Keratinocyte (primary cell): ENCODE measurements at regions not wholly inside any gene's neighbourhood (a gene's known extent, or its start where the extent isn't known, plus 50 kb on each side); places are given as distances from the start of the nearest gene placed in this dataset.

Experiments used
- DNase-seq: peaks from one replicate; pipeline ENCODE4 v3.0.0-alpha.2; 2011; ENCODE audit warnings: low read depth, missing footprints, low spot score
- FAIRE-seq: peaks from 2 replicates; lab custom pipeline; 2011; peaks lifted over from hg19 to GRCh38; lab: Jason Lieb, UNC
- H2AFZ ChIP-seq: 2 replicates; pipeline ENCODE4 v1.6.0; 2012; ENCODE audit warnings: low read length, control low read depth, inconsistent platforms; ENCODE audit not compliant: control insufficient read depth
- H3K27ac ChIP-seq: 2 replicates; pipeline ENCODE4 v1.5.1; 2011; ENCODE audit warnings: low read length; ENCODE audit not compliant: control insufficient read depth, insufficient read depth
- H3K27me3 ChIP-seq: 3 replicates; pipeline ENCODE4 v1.6.0; 2011; ENCODE audit warnings: low read length; ENCODE audit not compliant: control insufficient read depth, insufficient read depth; ENCODE audit errors: extremely low read depth
- H3K36me3 ChIP-seq, 2 experiments: 2 replicates in 1 of 2; 3 replicates in 1 of 2; pipeline ENCODE4 v1.5.1; 2011; ENCODE audit warnings: low read length in 2 of 2, mild to moderate bottlenecking in 1 of 2; ENCODE audit not compliant: control insufficient read depth in 2 of 2, insufficient read depth in 2 of 2; ENCODE audit errors: extremely low read depth in 1 of 2
- H3K4me1 ChIP-seq: 3 replicates; pipeline ENCODE4 v1.5.1; 2011; ENCODE audit warnings: low read length; ENCODE audit not compliant: control insufficient read depth, insufficient read depth; ENCODE audit errors: extremely low read depth
- H3K4me2 ChIP-seq: 3 replicates; pipeline ENCODE4 v1.6.0; 2011; ENCODE audit warnings: low read depth, low read length; ENCODE audit not compliant: control insufficient read depth, insufficient read depth; ENCODE audit errors: extremely low read depth
- H3K4me3 ChIP-seq, 3 experiments: fragments of 200-600 bp in 1 of 3; sonication (generic) in 1 of 3; 2 replicates in 2 of 3; 3 replicates in 1 of 3; pipeline ENCODE4 v1.5.1; 2011 to 2016; ENCODE audit warnings: low read length in 3 of 3, mild to moderate bottlenecking in 3 of 3, control low read depth in 2 of 3, inconsistent platforms in 1 of 3, low read depth in 1 of 3, mixed read lengths in 1 of 3, mixed run types in 1 of 3, moderate library complexity in 1 of 3; ENCODE audit not compliant: control insufficient read depth in 2 of 3, insufficient read depth in 2 of 3; ENCODE audit errors: extremely low read depth in 1 of 3
- H3K79me2 ChIP-seq: 2 replicates; pipeline ENCODE4 v1.6.0; 2012; ENCODE audit warnings: low read length; ENCODE audit not compliant: control insufficient read depth, insufficient read depth
- H3K9ac ChIP-seq: 3 replicates; pipeline ENCODE4 v1.6.0; 2011; ENCODE audit warnings: low read length; ENCODE audit not compliant: control insufficient read depth, insufficient read depth; ENCODE audit errors: extremely low read depth
- H3K9me1 ChIP-seq: 3 replicates; pipeline ENCODE4 v1.6.0; 2011; ENCODE audit warnings: low read length; ENCODE audit not compliant: control insufficient read depth, insufficient read depth; ENCODE audit errors: extremely low read depth
- H3K9me3 ChIP-seq: 2 replicates; pipeline ENCODE4 v1.5.1; 2012; ENCODE audit warnings: low read depth, low read length; ENCODE audit not compliant: control insufficient read depth
- H4K20me1 ChIP-seq: 3 replicates; pipeline ENCODE4 v1.6.0; 2011; ENCODE audit warnings: low read length; ENCODE audit not compliant: control insufficient read depth, insufficient read depth; ENCODE audit errors: extremely low read depth
- CTCF ChIP-seq, 3 experiments: IDR thresholded peaks in 1 of 3; conservative IDR thresholded peaks in 1 of 3; optimal IDR thresholded peaks in 1 of 3; 2 replicates in 2 of 3; 3 replicates in 1 of 3; pipeline versions ENCODE3 to v1.5.1; 2011; ENCODE audit warnings: low read length in 3 of 3, mild to moderate bottlenecking in 3 of 3, moderate library complexity in 2 of 3, control low read depth in 1 of 3, inconsistent platforms in 1 of 3; ENCODE audit not compliant: insufficient read depth in 2 of 3; ENCODE audit errors: extremely low read depth in 1 of 3
- EZH2 ChIP-seq: IDR thresholded peaks from one replicate; pipeline ENCODE4 v1.6.1; 2012; ENCODE audit warnings: inconsistent platforms, mild to moderate bottlenecking, low read length, moderate library complexity
- dilution Hi-C: fragments of 300-500 bp; cut with MboI; formaldehyde crosslinking; loops from one replicate; pipeline ENCODE4 v1.7.0; 2020; ENCODE audit warnings: low sequenced_read_pairs; ENCODE audit not compliant: extremely low pct_ligation_motif_present

- FAIRE-seq: no peak
- TF ChIP-seq EZH2 (no peak), CTCF (optimal IDR thresholded peaks at IDR 0.05 in 1 of 3, IDR thresholded peaks at IDR 0.05 in 1 of 3, conservative IDR thresholded peaks at IDR 0.05 in 1 of 3; ENCODE audit: extremely low read depth in 1 of 3, insufficient read depth in 2 of 3, low read length in 3 of 3) (no peak)
- no peaks in the 10 kb centered on the region for H3K36me3 ChIP-seq
- H3K9ac ChIP-seq: no peak overlapping the region
- no peaks in the 10 kb centered on the region for H3K79me2 ChIP-seq
- no peak overlapping the region for H3K27ac ChIP-seq
- dilution Hi-C loops: no loop called here
- H3K9me1 ChIP-seq: no peaks in the 10 kb centered on the region
- H3K4me2 ChIP-seq: no peak overlapping the region
- H2AFZ ChIP-seq: no peak overlapping the region
- H3K4me3 ChIP-seq: no peak overlapping the region
- no peaks in the 10 kb centered on the region for H3K4me1 ChIP-seq
- no peak for DNase-seq
- H3K9me3 ChIP-seq: no peaks in the 10 kb centered on the region
- no peaks in the 10 kb centered on the region for H3K27me3 ChIP-seq
- no peaks in the 10 kb centered on the region for H4K20me1 ChIP-seq
Measured at GRCh38 chr2:107448160-107448559, 378.5 kb upstream of the RGPD4 start.

GRCh38 chr2:107461301-107461700 lies 365.4 kb upstream of the RGPD4 start:
- H3K4me3 ChIP-seq: no peak overlapping the region
- H3K36me3 ChIP-seq: no peaks in the 10 kb centered on the region
- no peak overlapping the region for H3K4me2 ChIP-seq
- no peak overlapping the region for H2AFZ ChIP-seq
- H3K9ac ChIP-seq: no peak overlapping the region
- no peaks in the 10 kb centered on the region for H4K20me1 ChIP-seq
- H3K27me3 ChIP-seq: no peaks in the 10 kb centered on the region
- no peak overlapping the region for H3K27ac ChIP-seq
- H3K9me1 ChIP-seq: no peaks in the 10 kb centered on the region
- FAIRE-seq (no peak), DNase-seq (no peak)
- H3K79me2 ChIP-seq: no peaks in the 10 kb centered on the region
- dilution Hi-C loops: no loop called here
- no peak for TF ChIP-seq CTCF (optimal IDR thresholded peaks at IDR 0.05 in 1 of 3, IDR thresholded peaks at IDR 0.05 in 1 of 3, conservative IDR thresholded peaks at IDR 0.05 in 1 of 3; ENCODE audit: extremely low read depth in 1 of 3, insufficient read depth in 2 of 3, low read length in 3 of 3)
- no peak for TF ChIP-seq EZH2
- no peaks in the 10 kb centered on the region for H3K4me1 ChIP-seq
- H3K9me3 ChIP-seq: no peaks in the 10 kb centered on the region
